ENCODE measurements at regions not wholly inside any gene's neighbourhood (a gene's known extent, or its start where the extent isn't known, plus 50 kb on each side); places are given as distances from the start of the nearest gene placed in this dataset.

GRCh38 chr5:123819833-123820232 lies 307.9 kb downstream of the CSNK1G3 start:
- DNase-seq = no peak

- DNase-seq = no peak
Measured at GRCh38 chr5:123819386-123819785, 307.4 kb downstream of the CSNK1G3 start.

DNA sequence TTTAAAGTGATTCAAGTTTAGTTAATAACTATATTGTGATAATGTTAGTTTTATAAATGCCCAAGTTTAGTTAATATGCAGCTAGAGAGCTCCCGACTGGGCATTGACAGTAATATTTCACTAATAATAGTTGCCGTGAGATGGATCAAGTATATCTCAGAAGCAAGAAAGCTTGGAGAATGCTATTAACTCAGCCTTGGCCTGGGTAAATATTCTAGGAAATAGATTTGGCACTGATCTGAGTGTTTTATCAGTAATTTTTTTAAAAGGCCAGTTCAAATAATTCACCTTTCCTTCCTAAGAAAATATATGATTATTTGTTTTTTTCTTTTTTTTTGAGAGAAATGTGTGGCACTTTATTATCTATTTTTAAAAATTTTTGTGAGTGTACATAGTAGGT lies 305.3 kb downstream of the CSNK1G3 start:
- no peak for DNase-seq

GRCh38 chr5:123814801-123815470 lies 303.0 kb downstream of the CSNK1G3 start:
- DNase-seq = no peak

DNA sequence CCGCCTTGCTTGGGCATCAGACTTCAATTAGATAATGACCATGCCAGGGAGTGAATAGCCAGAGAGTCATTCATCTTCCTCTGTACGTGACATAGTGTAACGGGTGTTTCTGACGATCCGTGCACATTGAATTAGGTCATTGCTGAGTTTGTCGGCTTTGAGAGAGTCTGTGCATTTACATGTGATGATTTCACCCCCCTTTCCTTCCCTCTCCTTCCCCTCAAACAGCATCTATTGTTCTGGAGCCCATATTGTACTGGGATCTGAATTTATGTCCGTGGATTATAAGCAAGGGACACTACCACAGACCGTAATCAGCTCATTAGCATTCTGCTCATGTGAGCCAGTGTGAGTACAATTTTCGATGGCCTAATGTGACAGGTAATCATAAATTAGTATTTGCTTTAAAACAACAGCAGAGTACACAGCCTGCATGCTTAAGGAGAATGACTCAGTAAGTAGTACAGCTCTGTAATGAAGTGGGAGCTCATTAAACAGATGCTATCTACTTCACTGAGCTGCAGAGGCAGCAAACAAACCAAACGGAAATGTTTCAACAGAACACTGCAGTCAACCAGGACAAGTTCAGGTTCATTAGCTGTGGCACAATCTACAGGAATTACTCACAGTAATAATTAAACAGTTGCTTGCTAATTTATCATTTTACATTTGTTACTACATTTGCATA lies 302.1 kb downstream of the CSNK1G3 start:
- peak; percentile 35 for DNase-seq

- no peak for DNase-seq
Measured at GRCh38 chr5:123813264-123813663, 301.3 kb downstream of the CSNK1G3 start.

- no peak for DNase-seq
Measured at GRCh38 chr5:123811831-123812230, 299.9 kb downstream of the CSNK1G3 start.

DNA sequence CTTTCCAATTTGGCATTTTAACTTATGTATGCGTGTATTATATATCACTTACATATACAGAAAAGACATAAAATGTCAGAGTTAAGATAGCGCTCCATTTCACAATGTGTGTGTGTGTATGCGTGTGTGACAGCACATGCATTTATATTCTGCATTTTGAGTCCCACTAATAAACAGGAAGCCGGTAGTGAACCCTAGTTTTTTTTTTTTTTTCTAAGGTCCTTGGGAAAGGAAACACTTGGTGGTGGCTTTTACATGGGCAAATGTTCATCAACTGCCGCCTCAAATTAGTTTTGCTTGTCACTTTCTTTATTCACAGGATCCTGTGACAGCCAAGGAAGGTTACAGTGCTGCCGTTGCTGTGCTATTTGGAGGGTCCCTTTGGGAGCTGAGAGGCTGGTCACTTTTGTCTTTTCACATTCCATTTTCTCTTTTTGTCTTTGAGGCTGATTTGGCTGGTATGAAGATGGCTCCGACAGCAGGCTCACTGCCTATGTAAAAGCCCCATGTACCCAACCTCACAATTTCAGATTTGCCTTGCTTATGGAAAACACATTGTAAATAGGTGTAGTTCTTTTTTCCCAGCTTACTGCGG lies 298.9 kb downstream of the CSNK1G3 start:
- no peak for DNase-seq

DNA sequence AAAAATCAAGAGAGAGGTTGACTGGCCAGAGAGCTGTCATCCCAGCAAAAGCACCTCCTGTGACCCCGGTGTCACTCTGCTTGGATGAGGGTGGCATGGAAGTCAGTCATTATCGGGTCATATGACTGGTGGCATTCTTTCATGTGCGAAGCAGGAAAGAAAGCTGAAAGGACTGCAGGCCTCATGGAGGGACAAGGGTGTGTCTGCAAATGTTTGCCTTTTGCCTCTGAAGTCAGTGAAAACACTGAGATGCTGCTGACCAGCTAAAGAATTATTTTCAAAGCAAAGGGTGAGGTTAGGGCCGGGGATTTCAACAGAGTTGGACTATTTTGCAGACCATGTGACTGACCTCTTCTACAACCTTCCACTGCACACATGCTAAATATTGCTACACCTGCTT lies 298.3 kb downstream of the CSNK1G3 start:
- no peak for DNase-seq

GRCh38 chr5:123809594-123810221 lies 297.7 kb downstream of the CSNK1G3 start:
- peak; percentile 12 for DNase-seq

- DNase-seq = no peak
Measured at GRCh38 chr5:123808461-123809380, 296.7 kb downstream of the CSNK1G3 start.

GRCh38 chr5:123807177-123807945 lies 295.4 kb downstream of the CSNK1G3 start:
- DNase-seq = peak; percentile 19

DNA sequence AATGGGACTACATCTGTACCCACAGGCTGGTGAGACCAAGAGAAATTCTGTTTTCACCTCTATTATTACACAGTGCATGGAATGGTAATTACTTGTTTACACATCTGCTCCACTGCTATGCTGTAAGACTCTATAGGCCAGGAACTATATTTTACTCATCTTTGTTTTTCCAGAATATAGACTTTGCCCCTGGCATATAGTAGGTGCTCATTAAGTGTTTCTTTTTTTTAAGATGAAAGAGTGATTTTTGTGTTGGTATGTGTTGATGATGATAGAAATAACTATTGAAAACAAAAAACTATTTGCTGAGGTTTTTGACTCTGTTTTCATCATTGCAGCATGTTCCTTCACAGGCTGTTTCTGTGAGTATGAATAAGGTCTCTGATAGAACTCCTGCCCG lies 294.7 kb downstream of the CSNK1G3 start:
- no peak for DNase-seq

GRCh38 chr5:123805300-123805699 lies 293.3 kb downstream of the CSNK1G3 start:
- no peak for DNase-seq

DNA sequence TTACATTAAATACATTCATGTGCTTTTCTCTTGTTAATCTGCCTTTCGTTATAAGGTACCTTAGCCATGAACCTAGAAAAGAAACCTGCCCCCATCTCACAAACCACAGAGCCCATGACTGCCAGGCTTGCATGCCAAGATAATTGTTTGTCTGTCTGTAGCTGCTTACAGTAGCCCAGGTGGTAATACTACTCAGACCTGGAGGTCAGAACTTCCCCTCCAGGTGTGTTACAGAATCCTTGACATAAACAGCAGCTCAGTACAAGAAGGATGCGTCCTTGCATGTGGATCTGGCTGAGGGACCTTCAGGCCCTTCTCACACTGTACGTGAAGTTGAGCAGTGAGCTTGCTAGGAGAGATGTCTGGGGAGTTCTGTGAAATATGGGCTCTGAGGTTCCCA lies 291.4 kb downstream of the CSNK1G3 start:
- DNase-seq = no peak

DNA sequence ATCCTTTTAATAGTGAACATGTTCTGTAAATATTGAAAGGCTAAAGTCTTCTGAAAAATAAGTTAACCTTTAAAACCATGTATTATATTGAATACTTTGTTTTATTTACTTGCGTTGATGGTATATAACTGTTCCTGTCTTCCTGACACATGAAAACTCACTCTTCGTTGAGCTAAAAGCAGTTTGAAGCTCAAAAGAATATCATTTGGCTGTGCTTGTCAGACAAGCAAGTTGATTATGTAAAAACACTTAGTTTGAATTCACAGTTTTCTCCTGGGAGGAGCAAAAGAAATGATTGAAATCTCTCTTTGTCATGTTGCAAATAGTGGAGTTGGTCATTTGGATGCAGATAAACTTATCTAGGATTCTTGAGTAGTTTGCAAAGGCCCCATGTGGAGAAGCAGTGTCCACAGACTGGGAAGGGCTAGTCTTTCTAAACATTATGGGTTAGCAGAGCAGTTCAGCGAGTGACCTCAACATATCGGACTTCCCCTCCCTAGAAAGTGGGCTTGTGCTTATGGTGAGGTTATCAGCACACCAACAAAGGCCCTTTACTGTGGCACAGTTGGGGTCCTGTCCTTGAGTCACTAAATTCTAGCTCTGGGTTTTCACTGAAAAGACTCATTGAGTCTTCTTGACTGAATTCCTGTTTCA lies 290.4 kb downstream of the CSNK1G3 start:
- no peak for DNase-seq

- no peak for DNase-seq
Measured at GRCh38 chr5:123800640-123801039, 288.7 kb downstream of the CSNK1G3 start.

DNA sequence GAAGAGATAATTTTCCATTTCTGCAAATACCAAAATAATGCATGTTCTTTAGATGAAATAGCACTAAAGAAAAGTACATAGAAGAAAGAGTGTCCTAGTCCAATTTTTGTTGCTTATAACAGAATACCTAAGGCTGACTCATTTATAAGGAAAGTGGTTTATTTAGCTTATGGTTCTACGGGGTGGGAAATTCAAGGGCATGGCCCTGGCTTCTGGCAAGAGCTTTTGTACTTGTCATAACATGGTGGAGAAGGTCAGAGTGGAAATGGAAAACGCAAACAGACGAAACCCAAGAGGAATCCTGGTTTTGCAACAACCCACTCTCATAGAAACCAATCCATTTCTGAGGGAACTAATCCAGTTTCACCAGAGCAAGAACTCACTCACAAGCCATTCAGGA lies 283.7 kb downstream of the CSNK1G3 start:
- no peak for DNase-seq

- no peak for DNase-seq
Measured at GRCh38 chr5:123790226-123790625, 278.2 kb downstream of the CSNK1G3 start.

DNA sequence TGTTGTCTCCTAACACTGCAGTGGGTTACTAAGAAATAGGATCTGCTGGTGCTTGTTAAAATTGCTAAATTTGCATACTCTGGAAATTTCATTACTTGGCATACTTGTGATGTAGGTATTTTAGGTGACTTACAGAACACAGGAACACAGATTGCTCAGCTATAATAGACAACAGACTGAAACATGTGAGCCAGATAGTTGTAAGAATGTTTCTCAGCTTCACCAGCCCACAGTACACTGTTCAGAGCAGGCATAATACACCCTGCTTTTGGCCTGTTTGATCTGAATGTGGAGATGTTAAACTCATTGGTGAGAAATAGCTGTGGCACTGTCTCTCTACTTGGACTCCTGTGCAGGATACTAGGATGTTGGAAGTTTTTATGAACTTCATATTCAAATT lies 275.7 kb downstream of the CSNK1G3 start:
- no peak for DNase-seq

GRCh38 chr5:123787136-123787535 lies 275.2 kb downstream of the CSNK1G3 start:
- DNase-seq = no peak
